SK-N-MC (cell line): ENCODE measurements at regions not wholly inside any gene's neighbourhood (a gene's known extent, or its start where the extent isn't known, plus 50 kb on each side); places are given as distances from the start of the nearest gene placed in this dataset.

Source experiments
- FOXP2 ChIP-seq: optimal IDR thresholded peaks from 2 replicates; pipeline ENCODE3; 2011; ENCODE audit warnings: mild to moderate bottlenecking, moderate library complexity; ENCODE audit not compliant: insufficient read depth; ENCODE audit errors: extremely low read length, control extremely low read depth
- POLR2AphosphoS5 ChIP-seq: IDR thresholded peaks from 2 replicates; pipeline ENCODE4 v1.6.1; 2012; ENCODE audit warnings: mild to moderate bottlenecking, low read depth, low read length, borderline replicate concordance

- TF ChIP-seq POLR2AphosphoS5 = no peak
- TF ChIP-seq FOXP2 = no peak
Measured at GRCh38 chr1:208432346-208432745, 188.2 kb upstream of the PLXNA2 start.
